Sigmoid colon (tissue), 4 donors: ENCODE measurements at regions not wholly inside any gene's neighbourhood (a gene's known extent, or its start where the extent isn't known, plus 50 kb on each side); places are given as distances from the start of the nearest gene placed in this dataset.

ENCODE experiments used
- CTCF ChIP-seq, 4 experiments: fragments of 450-650 bp in 3 of 4; fragments of 200-600 bp in 1 of 4; IDR thresholded peaks; one replicate each; pipeline ENCODE4 v1.5.1; 2016 to 2019; ENCODE audit warnings: antibody characterized with exemption in 4 of 4, mild to moderate bottlenecking in 3 of 4, moderate library complexity in 2 of 4
- EP300 ChIP-seq, 4 donors: sonication (generic); formaldehyde crosslinking; IDR thresholded peaks; one replicate each; pipeline ENCODE4 v1.6.1; 2017; ENCODE audit warnings: antibody characterized with exemption in 4 of 4
- POLR2AphosphoS5 ChIP-seq, 4 donors: sonication (generic); formaldehyde crosslinking; IDR thresholded peaks; one replicate each; pipeline ENCODE4 v1.6.1; 2017; ENCODE audit warnings: antibody characterized with exemption in 4 of 4

- TF ChIP-seq CTCF (IDR thresholded peaks at IDR 0.05) (no peak), EP300 (IDR thresholded peaks at IDR 0.05) (no peak), POLR2AphosphoS5 (IDR thresholded peaks at IDR 0.05) (no peak)
Observed at GRCh38 chr7:42469341-42469740, 232.3 kb upstream of the GLI3 start.
